ENCODE measurements at regions not wholly inside any gene's neighbourhood (a gene's known extent, or its start where the extent isn't known, plus 50 kb on each side); places are given as distances from the start of the nearest gene placed in this dataset.
A peak's percentile ranks its signal among the peaks of the same experiment; 100 is the strongest.

DNA sequence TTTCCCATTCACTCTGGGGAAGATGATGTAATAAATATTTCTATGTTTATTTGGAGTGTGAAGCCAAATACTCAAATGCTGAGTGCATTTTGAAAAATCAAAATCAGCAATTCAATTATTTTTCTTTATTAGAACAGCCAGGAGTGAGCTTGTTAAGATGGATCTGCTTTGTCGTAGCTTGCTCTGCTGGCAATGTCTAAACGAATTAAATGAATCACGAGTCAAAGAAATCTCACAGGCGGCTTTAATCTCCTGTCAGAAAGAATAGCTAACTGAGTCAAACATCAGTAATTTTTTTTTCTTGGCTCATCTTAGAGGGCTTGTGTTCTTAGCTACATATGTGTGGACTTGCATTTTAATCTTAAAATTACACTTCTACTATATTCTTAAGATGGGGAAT lies 100.2 kb upstream of the HMGN3 start:
- no peak for TF ChIP-seq CTCF (conservative IDR thresholded peaks at IDR 0.05; ENCODE audit: control insufficient read depth, insufficient read depth, low read depth, low read length)

DNA sequence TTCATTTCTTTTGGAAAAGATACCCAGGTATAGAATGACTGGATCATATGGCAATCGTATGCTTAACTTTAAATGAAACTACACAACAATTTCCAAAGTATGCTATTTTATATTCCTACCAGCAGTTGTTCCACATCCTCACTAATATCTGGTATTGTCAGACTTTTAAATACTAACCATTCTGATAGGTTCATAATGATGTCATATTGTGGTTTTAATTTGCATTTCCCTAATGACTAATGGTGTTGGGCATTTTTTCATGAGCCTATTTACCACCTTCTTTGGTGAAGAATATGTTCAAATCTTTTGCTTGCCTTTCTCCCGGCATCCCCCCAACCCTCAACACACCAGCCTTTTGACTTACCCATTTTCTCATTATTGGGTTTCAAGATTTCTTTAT lies 96.2 kb upstream of the HMGN3 start:
- DNase-seq (ENCODE audit: low read depth) = no peak
- H3K4me3 ChIP-seq (ENCODE audit: control insufficient read depth, low read depth, low read length) = no peak overlapping the region
- no peak for TF ChIP-seq CTCF (conservative IDR thresholded peaks at IDR 0.05; ENCODE audit: control insufficient read depth, insufficient read depth, low read depth, low read length)

More for the DNA sequence above, 100.2 kb upstream of the HMGN3 start:
- DNase-seq (ENCODE audit: low read depth) = peak; percentile 38
- H3K4me3 ChIP-seq (ENCODE audit: control insufficient read depth, low read depth, low read length) = no peak overlapping the region

DNA sequence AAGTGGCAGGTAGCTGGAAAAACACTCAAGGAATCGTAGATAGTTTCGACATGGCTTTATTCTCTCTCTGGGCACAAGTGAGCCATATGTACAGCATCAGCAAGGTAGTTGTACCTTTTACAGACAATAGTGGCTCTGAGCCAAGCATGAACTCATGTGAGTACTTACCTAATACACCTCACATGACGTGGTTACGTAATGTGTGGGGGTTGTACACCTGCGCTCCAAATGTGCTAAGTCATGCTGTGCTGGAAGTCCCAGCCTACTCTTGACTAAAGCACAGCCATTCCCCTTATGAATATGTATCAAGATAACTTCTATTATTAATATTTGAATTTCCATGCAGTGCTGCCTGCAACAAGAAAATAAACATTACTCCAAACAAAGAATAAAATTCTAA lies 78.8 kb upstream of the HMGN3 start:
- H3K4me3 ChIP-seq (ENCODE audit: control insufficient read depth, low read depth, low read length) = no peak overlapping the region
- DNase-seq (ENCODE audit: low read depth) = peak; percentile 6
- no peak for TF ChIP-seq CTCF (conservative IDR thresholded peaks at IDR 0.05; ENCODE audit: control insufficient read depth, insufficient read depth, low read depth, low read length)

- no peak for TF ChIP-seq CTCF (conservative IDR thresholded peaks at IDR 0.05; ENCODE audit: control insufficient read depth, insufficient read depth, low read depth, low read length)
- no peak overlapping the region for H3K4me3 ChIP-seq (ENCODE audit: control insufficient read depth, low read depth, low read length)
- peak; percentile 26 for DNase-seq (ENCODE audit: low read depth)
Measured at GRCh38 chr6:79307321-79308036, 73.0 kb upstream of the HMGN3 start.

- DNase-seq (ENCODE audit: low read depth) = no peak
- no peak overlapping the region for H3K4me3 ChIP-seq (ENCODE audit: control insufficient read depth, low read depth, low read length)
- no peak for TF ChIP-seq CTCF (conservative IDR thresholded peaks at IDR 0.05; ENCODE audit: control insufficient read depth, insufficient read depth, low read depth, low read length)
Measured at GRCh38 chr6:79305020-79305419, 70.5 kb upstream of the HMGN3 start.

DNA sequence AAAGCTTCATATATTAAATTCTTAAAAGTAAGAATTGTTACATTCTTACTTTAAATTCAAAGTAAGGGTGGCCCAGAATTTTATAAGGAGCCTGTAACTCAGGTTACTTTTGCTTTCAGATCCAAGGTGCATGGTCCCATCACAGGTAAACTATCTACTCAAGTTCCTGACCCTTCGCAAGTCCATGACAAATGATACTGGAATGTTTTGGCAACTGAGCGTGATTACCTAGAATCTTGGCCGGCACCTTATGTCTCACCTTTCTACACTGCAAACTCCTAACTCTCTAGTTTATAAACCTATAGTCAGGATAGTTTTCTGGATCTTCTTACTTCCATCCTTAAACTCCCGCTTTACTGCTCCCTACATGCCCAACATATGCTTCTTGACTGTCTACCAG lies 67.9 kb upstream of the HMGN3 start:
- DNase-seq (ENCODE audit: low read depth) = no peak
- TF ChIP-seq CTCF (conservative IDR thresholded peaks at IDR 0.05; ENCODE audit: control insufficient read depth, insufficient read depth, low read depth, low read length) = no peak
- H3K4me3 ChIP-seq (ENCODE audit: control insufficient read depth, low read depth, low read length) = no peak overlapping the region

DNA sequence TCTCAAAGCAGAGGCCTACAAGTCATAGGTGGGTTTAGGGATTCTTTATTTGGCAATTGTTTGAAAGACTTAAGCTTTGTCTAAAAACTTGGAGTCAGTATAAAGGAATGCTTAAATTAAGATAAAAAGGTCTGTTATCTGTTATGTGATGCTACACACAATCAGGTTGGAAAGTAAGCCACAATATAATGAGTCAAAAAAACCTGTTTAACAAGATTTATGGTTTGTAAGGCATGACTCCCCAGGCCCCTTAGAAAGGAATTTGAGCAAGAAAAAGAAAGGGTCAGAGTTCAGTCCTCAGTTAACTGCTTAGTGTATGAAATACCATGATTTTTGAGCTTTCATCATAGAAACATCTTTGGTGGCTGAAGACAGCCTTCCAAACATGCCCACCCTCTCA lies 66.8 kb upstream of the HMGN3 start:
- no peak for DNase-seq (ENCODE audit: low read depth)
- H3K4me3 ChIP-seq (ENCODE audit: control insufficient read depth, low read depth, low read length) = no peak overlapping the region
- TF ChIP-seq CTCF (conservative IDR thresholded peaks at IDR 0.05; ENCODE audit: control insufficient read depth, insufficient read depth, low read depth, low read length) = no peak

Data from fibroblast of mammary gland (primary cell).